ENCODE measurements at regions not wholly inside any gene's neighbourhood (a gene's known extent, or its start where the extent isn't known, plus 50 kb on each side); places are given as distances from the start of the nearest gene placed in this dataset.

DNA sequence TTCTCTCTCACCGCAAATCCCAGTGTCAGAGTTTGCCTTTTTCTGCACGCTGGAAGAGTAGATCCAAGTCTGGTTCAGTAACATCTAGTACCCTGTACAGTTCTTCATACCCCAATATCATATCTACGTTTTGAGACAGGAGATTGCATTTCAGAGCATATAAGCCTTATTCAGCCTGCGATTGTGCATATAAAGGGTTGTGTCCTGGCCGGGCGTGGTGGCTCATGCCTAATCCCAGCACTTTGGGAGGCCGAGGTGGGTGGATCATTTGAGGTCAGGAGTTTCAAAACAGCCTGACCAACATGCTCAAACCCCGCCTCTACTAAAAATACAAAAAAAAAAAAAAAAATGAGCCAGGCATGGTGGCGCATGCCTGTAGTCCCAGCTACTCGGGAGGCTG is 104.9 kb downstream of the MTNR1B start:
- H3K36me3 ChIP-seq (ENCODE audit: insufficient read depth, low read length): no peaks in the 10 kb centered on the region
- TF ChIP-seq, protein P1, sequence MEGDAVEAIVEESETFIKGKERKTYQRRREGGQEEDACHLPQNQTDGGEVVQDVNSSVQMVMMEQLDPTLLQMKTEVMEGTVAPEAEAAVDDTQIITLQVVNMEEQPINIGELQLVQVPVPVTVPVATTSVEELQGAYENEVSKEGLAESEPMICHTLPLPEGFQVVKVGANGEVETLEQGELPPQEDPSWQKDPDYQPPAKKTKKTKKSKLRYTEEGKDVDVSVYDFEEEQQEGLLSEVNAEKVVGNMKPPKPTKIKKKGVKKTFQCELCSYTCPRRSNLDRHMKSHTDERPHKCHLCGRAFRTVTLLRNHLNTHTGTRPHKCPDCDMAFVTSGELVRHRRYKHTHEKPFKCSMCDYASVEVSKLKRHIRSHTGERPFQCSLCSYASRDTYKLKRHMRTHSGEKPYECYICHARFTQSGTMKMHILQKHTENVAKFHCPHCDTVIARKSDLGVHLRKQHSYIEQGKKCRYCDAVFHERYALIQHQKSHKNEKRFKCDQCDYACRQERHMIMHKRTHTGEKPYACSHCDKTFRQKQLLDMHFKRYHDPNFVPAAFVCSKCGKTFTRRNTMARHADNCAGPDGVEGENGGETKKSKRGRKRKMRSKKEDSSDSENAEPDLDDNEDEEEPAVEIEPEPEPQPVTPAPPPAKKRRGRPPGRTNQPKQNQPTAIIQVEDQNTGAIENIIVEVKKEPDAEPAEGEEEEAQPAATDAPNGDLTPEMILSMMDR (IDR thresholded peaks at IDR 0.05; ENCODE audit: extremely low read depth, low read depth, low read length): no peak
- DNase-seq (ENCODE audit: insufficient read length, low spot score, missing footprints): no peak

DNA sequence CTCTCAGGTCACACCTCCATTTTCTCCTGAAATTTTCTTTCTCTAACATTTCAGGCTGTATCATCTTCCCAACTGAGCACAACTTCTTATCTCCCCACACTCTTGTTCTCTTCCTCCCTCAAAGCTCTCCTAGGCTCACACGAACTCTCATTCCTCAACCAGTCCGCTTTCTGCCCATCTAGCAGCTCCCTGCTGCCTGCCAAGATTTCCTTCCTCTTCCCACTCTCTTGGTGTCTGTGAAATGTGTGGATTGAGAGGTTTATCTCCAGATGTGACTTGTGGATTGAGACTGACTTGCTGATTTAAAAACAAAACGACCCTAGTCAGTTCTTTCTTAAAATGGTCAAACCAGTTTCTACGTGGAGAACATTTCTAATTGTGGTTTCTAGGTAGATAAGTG is 106.3 kb downstream of the MTNR1B start:
- TF ChIP-seq, protein P1 (IDR thresholded peaks at IDR 0.05; ENCODE audit: extremely low read depth, low read depth, low read length): no peak
- no peak overlapping the region for H2AFZ ChIP-seq (ENCODE audit: low read length)
- no peaks in the 10 kb centered on the region for H4K20me1 ChIP-seq (ENCODE audit: insufficient read depth, low read length)
- DNase-seq (ENCODE audit: insufficient read length, low spot score, missing footprints): no peak
- H3K4me3 ChIP-seq (ENCODE audit: insufficient read depth, low read length): no peak overlapping the region
- H3K27ac ChIP-seq (ENCODE audit: low read depth, low read length): no peak overlapping the region
- H3K4me2 ChIP-seq (ENCODE audit: insufficient read depth, low read length): no peak overlapping the region
- no peaks in the 10 kb centered on the region for H3K9me3 ChIP-seq (ENCODE audit: low read depth, low read length)
- no peaks in the 10 kb centered on the region for H3K36me3 ChIP-seq (ENCODE audit: insufficient read depth, low read length)
- H3K79me2 ChIP-seq (ENCODE audit: insufficient read depth, low read length): no peaks in the 10 kb centered on the region
- no peaks in the 10 kb centered on the region for H3K4me1 ChIP-seq (ENCODE audit: insufficient read depth, low read length)
- no peaks in the 10 kb centered on the region for H3K27me3 ChIP-seq (ENCODE audit: insufficient read depth, low read length)

More for the DNA sequence above, 104.9 kb downstream of the MTNR1B start:
- Histone ChIP-seq H3K4me1 (ENCODE audit: insufficient read depth, low read length) (no peaks in the 10 kb centered on the region), H3K4me3 (ENCODE audit: insufficient read depth, low read length) (no peak overlapping the region), H3K9me3 (ENCODE audit: low read depth, low read length) (no peaks in the 10 kb centered on the region), H3K27me3 (ENCODE audit: insufficient read depth, low read length) (no peaks in the 10 kb centered on the region), H4K20me1 (ENCODE audit: insufficient read depth, low read length) (no peaks in the 10 kb centered on the region), H2AFZ (ENCODE audit: low read length) (no peak overlapping the region), H3K27ac (ENCODE audit: low read depth, low read length) (no peak overlapping the region), H3K4me2 (ENCODE audit: insufficient read depth, low read length) (no peak overlapping the region), H3K79me2 (ENCODE audit: insufficient read depth, low read length) (no peaks in the 10 kb centered on the region)

DNA sequence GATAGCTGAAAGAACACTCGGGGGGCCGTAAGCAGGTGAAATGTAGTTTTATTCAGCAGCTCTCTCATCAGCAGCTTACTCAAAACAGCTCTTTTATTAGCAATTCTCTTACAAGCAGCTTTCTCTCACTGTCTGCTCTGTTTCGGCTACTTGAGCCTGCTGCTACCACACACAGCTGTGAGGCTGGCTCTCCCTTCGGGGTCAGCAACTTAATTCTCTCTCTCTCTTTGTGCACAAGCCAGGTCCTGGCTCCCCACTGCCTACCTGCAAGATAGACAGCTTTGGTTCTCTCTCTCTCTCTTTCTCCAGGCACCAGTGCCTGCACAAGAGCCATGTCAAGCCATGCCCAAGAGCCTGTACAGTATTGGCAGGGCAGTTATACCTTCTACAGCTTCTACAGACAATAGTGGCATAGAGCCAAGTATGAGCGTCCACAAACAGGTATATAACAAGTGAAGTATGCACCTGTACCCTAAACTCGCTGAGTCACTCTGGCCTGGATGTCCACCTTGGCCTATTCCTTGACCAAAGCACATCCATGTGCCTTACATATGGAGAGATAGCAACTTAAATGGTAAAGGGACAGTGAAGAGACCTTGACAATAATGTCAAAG is 110.8 kb downstream of the MTNR1B start:
- Histone ChIP-seq H3K4me3 (ENCODE audit: insufficient read depth, low read length) (no peak overlapping the region), H3K4me1 (ENCODE audit: insufficient read depth, low read length) (peaks cover 6% of the 10 kb centered on the region), H3K4me2 (ENCODE audit: insufficient read depth, low read length) (no peak overlapping the region), H3K79me2 (ENCODE audit: insufficient read depth, low read length) (no peaks in the 10 kb centered on the region), H3K27ac (ENCODE audit: low read depth, low read length) (no peak overlapping the region), H4K20me1 (ENCODE audit: insufficient read depth, low read length) (no peaks in the 10 kb centered on the region), H3K27me3 (ENCODE audit: insufficient read depth, low read length) (no peaks in the 10 kb centered on the region), H3K36me3 (ENCODE audit: insufficient read depth, low read length) (no peaks in the 10 kb centered on the region), H2AFZ (ENCODE audit: low read length) (peak overlapping the region; percentile 20), H3K9me3 (ENCODE audit: low read depth, low read length) (no peaks in the 10 kb centered on the region)
- DNase-seq (ENCODE audit: insufficient read length, low spot score, missing footprints): no peak
- TF ChIP-seq, protein P1 (IDR thresholded peaks at IDR 0.05; ENCODE audit: extremely low read depth, low read depth, low read length): no peak

DNA sequence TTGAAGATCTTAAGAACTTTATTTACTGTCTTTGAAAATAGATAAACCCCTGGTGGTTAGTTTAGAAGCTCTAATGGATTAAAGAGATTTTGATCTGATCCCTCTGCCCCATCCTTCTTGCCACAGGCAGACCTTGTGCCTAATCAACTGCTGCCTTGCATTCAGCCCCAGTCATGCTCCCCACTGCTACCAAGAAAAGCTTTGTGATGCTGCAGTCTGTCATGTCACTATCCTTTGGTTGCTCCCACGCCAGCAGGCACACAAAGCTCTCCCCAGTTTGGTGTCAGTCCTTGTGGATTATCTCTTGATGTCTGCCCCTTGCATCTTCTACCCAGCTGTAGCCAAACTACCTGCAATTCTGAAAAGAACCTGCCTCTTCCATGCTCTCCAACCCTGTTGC is 112.2 kb downstream of the MTNR1B start:
- DNase-seq (ENCODE audit: insufficient read length, low spot score, missing footprints): no peak
- no peaks in the 10 kb centered on the region for H3K36me3 ChIP-seq (ENCODE audit: insufficient read depth, low read length)
- TF ChIP-seq, protein P1 (IDR thresholded peaks at IDR 0.05; ENCODE audit: extremely low read depth, low read depth, low read length): no peak

More for the DNA sequence above, 112.2 kb downstream of the MTNR1B start:
- no peak overlapping the region for H3K4me2 ChIP-seq (ENCODE audit: insufficient read depth, low read length)
- no peaks in the 10 kb centered on the region for H3K79me2 ChIP-seq (ENCODE audit: insufficient read depth, low read length)
- H3K4me1 ChIP-seq (ENCODE audit: insufficient read depth, low read length): peaks cover 11% of the 10 kb centered on the region
- no peak overlapping the region for H3K27ac ChIP-seq (ENCODE audit: low read depth, low read length)
- H3K4me3 ChIP-seq (ENCODE audit: insufficient read depth, low read length): no peak overlapping the region
- H3K9me3 ChIP-seq (ENCODE audit: low read depth, low read length): no peaks in the 10 kb centered on the region
- no peaks in the 10 kb centered on the region for H3K27me3 ChIP-seq (ENCODE audit: insufficient read depth, low read length)
- no peaks in the 10 kb centered on the region for H4K20me1 ChIP-seq (ENCODE audit: insufficient read depth, low read length)
- no peak overlapping the region for H2AFZ ChIP-seq (ENCODE audit: low read length)

Data from osteoblast (primary cell).